ENCODE measurements at regions not wholly inside any gene's neighbourhood (a gene's known extent, or its start where the extent isn't known, plus 50 kb on each side); places are given as distances from the start of the nearest gene placed in this dataset.

GRCh38 chr18:46253498-46253897 is 149.3 kb downstream of the HAUS1 start:
- H3K36me3 ChIP-seq (ENCODE audit: control insufficient read depth in 4 of 4, insufficient read depth in 3 of 4, low read depth in 1 of 4, low read length in 3 of 4), result peaks cover 0 to 3% (median 0%) of the 10 kb centered on the region in 4 donors
- H3K4me1 ChIP-seq (ENCODE audit: control insufficient read depth in 4 of 4, insufficient read depth in 4 of 4, low read length in 3 of 4), result no peaks in the 10 kb centered on the region
- H3K27me3 ChIP-seq (ENCODE audit: control insufficient read depth in 4 of 4, insufficient read depth in 4 of 4, low read length in 3 of 4), result no peaks in the 10 kb centered on the region
- H3K4me3 ChIP-seq (ENCODE audit: low read depth in 1 of 3, low read length in 3 of 3), result no peak overlapping the region
- DNase-seq (ENCODE audit: low spot score), result no peak
- H3K27ac ChIP-seq (ENCODE audit: low read depth in 1 of 2, low read length in 2 of 2), result no peak overlapping the region
- no peak overlapping the region for H3K9ac ChIP-seq (ENCODE audit: low read depth in 1 of 2, low read length in 2 of 2)
- no peaks in the 10 kb centered on the region for H3K9me3 ChIP-seq (ENCODE audit: control insufficient read depth in 4 of 4, low read length in 3 of 4)
- TF ChIP-seq SP1 (IDR thresholded peaks at IDR 0.05) (no peak), NR2F2 (IDR thresholded peaks at IDR 0.05) (no peak), FOXA1 (IDR thresholded peaks at IDR 0.05) (no peak), GABPA (IDR thresholded peaks at IDR 0.05 in 1 of 2, conservative IDR thresholded peaks at IDR 0.05 in 1 of 2) (no peak), RAD21 (IDR thresholded peaks at IDR 0.05) (no peak), YY1 (IDR thresholded peaks at IDR 0.05) (no peak), HNF4A (conservative IDR thresholded peaks at IDR 0.05) (no peak), EGR1 (IDR thresholded peaks at IDR 0.05; ENCODE audit: low read depth in 2 of 2) (no peak), CTCF (IDR thresholded peaks at IDR 0.05; ENCODE audit: low read depth, low read length, missing input control) (no peak), TAF1 (conservative IDR thresholded peaks at IDR 0.05) (no peak), RXRA (IDR thresholded peaks at IDR 0.05) (no peak), FOXA2 (IDR thresholded peaks at IDR 0.05) (no peak), HNF4G (IDR thresholded peaks at IDR 0.05) (no peak)
- TF ChIP-seq, protein P1, sequence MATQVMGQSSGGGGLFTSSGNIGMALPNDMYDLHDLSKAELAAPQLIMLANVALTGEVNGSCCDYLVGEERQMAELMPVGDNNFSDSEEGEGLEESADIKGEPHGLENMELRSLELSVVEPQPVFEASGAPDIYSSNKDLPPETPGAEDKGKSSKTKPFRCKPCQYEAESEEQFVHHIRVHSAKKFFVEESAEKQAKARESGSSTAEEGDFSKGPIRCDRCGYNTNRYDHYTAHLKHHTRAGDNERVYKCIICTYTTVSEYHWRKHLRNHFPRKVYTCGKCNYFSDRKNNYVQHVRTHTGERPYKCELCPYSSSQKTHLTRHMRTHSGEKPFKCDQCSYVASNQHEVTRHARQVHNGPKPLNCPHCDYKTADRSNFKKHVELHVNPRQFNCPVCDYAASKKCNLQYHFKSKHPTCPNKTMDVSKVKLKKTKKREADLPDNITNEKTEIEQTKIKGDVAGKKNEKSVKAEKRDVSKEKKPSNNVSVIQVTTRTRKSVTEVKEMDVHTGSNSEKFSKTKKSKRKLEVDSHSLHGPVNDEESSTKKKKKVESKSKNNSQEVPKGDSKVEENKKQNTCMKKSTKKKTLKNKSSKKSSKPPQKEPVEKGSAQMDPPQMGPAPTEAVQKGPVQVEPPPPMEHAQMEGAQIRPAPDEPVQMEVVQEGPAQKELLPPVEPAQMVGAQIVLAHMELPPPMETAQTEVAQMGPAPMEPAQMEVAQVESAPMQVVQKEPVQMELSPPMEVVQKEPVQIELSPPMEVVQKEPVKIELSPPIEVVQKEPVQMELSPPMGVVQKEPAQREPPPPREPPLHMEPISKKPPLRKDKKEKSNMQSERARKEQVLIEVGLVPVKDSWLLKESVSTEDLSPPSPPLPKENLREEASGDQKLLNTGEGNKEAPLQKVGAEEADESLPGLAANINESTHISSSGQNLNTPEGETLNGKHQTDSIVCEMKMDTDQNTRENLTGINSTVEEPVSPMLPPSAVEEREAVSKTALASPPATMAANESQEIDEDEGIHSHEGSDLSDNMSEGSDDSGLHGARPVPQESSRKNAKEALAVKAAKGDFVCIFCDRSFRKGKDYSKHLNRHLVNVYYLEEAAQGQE (IDR thresholded peaks at IDR 0.05), result no peak
- TF ChIP-seq, protein P2, sequence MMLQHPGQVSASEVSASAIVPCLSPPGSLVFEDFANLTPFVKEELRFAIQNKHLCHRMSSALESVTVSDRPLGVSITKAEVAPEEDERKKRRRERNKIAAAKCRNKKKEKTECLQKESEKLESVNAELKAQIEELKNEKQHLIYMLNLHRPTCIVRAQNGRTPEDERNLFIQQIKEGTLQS (IDR thresholded peaks at IDR 0.05), result no peak
- TF ChIP-seq, protein P3, sequence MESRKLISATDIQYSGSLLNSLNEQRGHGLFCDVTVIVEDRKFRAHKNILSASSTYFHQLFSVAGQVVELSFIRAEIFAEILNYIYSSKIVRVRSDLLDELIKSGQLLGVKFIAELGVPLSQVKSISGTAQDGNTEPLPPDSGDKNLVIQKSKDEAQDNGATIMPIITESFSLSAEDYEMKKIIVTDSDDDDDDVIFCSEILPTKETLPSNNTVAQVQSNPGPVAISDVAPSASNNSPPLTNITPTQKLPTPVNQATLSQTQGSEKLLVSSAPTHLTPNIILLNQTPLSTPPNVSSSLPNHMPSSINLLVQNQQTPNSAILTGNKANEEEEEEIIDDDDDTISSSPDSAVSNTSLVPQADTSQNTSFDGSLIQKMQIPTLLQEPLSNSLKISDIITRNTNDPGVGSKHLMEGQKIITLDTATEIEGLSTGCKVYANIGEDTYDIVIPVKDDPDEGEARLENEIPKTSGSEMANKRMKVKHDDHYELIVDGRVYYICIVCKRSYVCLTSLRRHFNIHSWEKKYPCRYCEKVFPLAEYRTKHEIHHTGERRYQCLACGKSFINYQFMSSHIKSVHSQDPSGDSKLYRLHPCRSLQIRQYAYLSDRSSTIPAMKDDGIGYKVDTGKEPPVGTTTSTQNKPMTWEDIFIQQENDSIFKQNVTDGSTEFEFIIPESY (IDR thresholded peaks at IDR 0.05), result no peak
- TF ChIP-seq, protein P4, sequence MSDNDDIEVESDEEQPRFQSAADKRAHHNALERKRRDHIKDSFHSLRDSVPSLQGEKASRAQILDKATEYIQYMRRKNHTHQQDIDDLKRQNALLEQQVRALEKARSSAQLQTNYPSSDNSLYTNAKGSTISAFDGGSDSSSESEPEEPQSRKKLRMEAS (IDR thresholded peaks at IDR 0.05), result no peak
- WGBS, result 91% methylated on average over 2 of the region's 2 CpGs

DNA sequence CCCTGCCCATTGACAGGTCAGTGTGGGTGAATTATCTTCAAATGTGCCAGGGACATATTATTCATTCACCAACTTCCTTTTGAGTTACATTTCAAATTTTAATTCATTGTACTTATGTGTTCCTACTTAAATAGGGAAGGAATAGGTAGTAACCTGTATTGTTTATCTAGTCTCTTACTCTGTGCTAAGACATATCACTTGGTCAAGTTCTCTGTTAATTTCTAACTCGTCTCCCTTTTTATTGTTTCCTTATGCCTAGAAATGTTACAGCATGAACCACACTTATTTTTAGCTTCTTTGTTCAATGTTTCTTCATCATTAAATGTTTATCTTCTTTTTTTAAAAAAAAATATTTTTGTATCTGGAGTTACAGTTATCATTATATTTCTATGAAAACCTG is 151.9 kb downstream of the HAUS1 start:
- Histone ChIP-seq H3K4me3 (ENCODE audit: low read depth in 1 of 3, low read length in 3 of 3) (no peak overlapping the region), H3K27ac (ENCODE audit: low read depth in 1 of 2, low read length in 2 of 2) (no peak overlapping the region), H3K4me1 (ENCODE audit: control insufficient read depth in 4 of 4, insufficient read depth in 4 of 4, low read length in 3 of 4) (no peaks in the 10 kb centered on the region), H3K9me3 (ENCODE audit: control insufficient read depth in 4 of 4, low read length in 3 of 4) (no peaks in the 10 kb centered on the region), H3K27me3 (ENCODE audit: control insufficient read depth in 4 of 4, insufficient read depth in 4 of 4, low read length in 3 of 4) (no peaks in the 10 kb centered on the region), H3K9ac (ENCODE audit: low read depth in 1 of 2, low read length in 2 of 2) (no peak overlapping the region), H3K36me3 (ENCODE audit: control insufficient read depth in 4 of 4, insufficient read depth in 3 of 4, low read depth in 1 of 4, low read length in 3 of 4) (peaks cover 0 to 3% (median 0%) of the 10 kb centered on the region in 4 donors)
- no peak for DNase-seq (ENCODE audit: low spot score)
- whole genome bisulfite sequencing, result 88% methylated on average over 1 of the region's 1 CpG
- TF ChIP-seq HNF4A (conservative IDR thresholded peaks at IDR 0.05) (no peak), HNF4G (IDR thresholded peaks at IDR 0.05) (no peak), CTCF (IDR thresholded peaks at IDR 0.05; ENCODE audit: low read depth, low read length, missing input control) (no peak), NR2F2 (IDR thresholded peaks at IDR 0.05) (no peak), FOXA2 (IDR thresholded peaks at IDR 0.05) (no peak), JUND (IDR thresholded peaks at IDR 0.05) (no peak), EGR1 (IDR thresholded peaks at IDR 0.05; ENCODE audit: low read depth in 2 of 2) (no peak)
- TF ChIP-seq, protein P1 (IDR thresholded peaks at IDR 0.05), result no peak
- TF ChIP-seq, protein P2 (IDR thresholded peaks at IDR 0.05), result no peak

Measured in liver (tissue), 8 donors.